Ammon's horn (tissue), 1 donor: ENCODE measurements at regions not wholly inside any gene's neighbourhood (a gene's known extent, or its start where the extent isn't known, plus 50 kb on each side); places are given as distances from the start of the nearest gene placed in this dataset.
"Not testable (repeated sequence)": the region's sequence is repeated elsewhere in the genome, so short reads cannot be mapped to it uniquely, and the experiment has no call there.

Experiments
- DNase-seq: peaks from one replicate; pipeline ENCODE4 v3.0.0-alpha.2; 2016; ENCODE audit warnings: low spot score

GRCh38 chr2:89152501-89152900, 461.0 kb downstream of the RPIA start:
- DNase-seq, result not testable (repeated sequence)

DNA sequence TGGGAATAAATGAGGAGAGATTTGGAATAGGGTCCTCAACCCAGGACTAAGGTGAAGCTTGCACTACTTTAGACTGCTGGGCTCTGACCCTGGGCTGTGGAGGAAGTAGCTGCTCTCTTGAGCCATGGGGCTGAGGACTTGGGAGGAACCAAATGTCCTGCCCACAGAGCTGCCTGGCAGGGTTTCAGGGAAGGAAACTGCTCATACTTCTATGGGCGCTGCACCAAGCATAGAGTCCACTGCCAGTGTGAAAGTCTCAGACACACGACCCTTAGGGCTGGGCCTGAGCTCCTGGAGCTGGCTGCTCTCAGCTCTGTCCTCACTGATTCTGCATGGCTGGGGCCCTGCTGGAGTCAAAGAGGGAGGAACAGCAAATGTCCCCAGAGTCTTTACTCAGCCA, 461.7 kb downstream of the RPIA start:
- DNase-seq, result peak; percentile 34

GRCh38 chr2:89154247-89154682, 462.8 kb downstream of the RPIA start:
- DNase-seq, result not testable (repeated sequence)

DNA sequence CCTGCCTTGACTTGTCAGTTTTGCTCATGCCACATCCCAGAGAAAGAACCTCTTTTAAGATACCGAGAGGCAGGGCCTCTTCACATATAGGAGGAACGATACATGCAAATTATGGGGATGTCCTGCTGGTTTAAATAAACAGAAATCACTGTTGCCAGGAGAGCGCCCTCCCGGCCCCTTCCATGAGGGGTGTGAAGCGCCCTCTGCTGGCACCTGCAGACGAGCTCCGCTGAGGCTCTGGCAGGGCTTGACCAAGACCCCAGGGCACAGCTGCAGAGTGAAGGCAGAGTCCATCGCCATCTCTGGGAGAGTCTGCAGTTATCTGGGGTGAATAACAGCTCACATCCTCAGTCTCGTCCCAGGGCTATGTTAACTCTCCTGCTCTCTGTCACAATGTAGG, 468.8 kb downstream of the RPIA start:
- DNase-seq, result not testable (repeated sequence)

DNA sequence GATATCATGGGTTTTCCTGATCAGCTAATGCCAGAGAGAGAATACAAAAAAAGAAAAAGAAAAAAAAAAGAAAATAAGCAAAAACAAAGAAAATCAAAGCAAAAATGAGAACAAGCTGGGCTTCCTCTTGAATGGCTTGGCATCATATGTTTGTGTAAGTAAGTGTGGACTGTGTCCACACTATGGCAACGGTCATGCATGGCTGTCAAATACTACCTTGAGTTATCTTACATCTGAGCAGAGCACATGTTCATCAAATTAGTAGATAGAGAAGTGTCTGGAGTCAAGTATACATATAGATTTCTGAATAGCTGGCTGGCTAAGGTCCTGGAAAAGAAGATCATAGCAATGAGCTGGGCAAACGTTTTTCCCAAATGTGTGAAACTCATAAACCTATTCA, 470.2 kb downstream of the RPIA start:
- DNase-seq, result not testable (repeated sequence)

DNA sequence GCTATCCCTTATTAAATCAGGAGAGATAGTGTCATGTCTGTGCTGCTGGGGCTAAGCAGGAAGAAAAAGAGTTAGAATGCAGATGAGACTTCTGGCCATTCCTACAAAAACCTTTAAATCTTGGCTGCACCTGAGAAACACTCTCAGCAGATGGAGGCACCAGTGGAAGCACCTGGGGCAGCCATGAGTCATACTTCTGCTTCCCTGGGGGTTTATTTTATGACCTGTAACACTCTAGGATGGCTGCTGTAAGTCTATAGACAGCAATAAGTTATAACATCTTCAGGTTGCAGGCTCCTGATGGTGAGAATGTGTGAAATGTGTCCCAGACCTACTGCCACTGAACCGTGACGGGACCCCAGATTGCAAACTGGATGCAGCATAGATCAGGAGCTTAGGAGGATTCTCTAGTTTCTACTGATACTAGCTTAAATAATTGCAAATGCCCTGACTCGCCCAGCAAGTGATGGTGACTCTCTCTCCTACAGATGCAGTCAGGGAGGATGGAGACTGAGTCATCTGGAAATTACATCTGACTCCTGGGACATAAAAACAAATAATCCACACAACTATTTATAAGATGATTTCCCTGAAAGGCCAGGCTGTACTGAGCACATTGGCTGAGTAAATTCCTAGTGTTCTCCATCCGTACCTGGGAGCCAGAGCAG, 479.2 kb downstream of the RPIA start:
- DNase-seq, result not testable (repeated sequence)

DNA sequence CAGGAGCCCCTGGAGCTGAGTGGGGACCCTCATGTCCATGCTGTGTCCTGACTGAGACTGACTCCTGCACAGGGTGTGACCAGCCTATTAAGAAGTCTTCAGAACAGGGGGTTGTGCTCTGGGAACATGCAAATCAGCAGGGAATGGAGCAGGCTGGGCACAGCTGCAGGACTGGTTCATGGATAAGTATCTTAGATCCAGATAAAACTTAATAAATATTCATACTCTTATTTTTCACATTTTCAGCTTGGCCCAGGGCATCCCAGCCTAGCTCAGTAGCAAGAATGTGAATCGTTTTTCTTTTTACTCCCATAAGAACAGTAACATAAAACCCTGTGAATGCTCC, 479.7 kb downstream of the RPIA start:
- not testable (repeated sequence) for DNase-seq

- not testable (repeated sequence) for DNase-seq
These were observed 485.5 kb downstream of the RPIA start for GRCh38 chr2:89177004-89177403.

DNA sequence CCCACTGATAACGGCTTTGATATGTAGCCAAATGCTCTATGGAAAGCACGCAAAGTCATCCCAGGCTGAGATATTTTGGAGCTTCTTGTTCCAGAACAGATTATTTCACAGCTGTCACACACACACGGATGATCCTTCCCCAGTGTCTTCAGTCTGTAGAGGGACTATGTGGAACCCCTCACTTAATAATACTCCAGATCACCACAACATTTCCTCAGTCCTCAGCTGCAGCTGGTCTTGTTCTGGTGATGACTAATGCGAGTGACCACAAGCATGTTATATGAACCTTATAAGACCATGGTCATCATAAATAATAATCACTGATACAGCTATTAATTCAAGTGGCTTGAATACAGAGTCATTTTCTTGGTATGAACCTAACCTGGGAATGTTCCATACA, 490.7 kb downstream of the RPIA start:
- DNase-seq, result not testable (repeated sequence)

DNA sequence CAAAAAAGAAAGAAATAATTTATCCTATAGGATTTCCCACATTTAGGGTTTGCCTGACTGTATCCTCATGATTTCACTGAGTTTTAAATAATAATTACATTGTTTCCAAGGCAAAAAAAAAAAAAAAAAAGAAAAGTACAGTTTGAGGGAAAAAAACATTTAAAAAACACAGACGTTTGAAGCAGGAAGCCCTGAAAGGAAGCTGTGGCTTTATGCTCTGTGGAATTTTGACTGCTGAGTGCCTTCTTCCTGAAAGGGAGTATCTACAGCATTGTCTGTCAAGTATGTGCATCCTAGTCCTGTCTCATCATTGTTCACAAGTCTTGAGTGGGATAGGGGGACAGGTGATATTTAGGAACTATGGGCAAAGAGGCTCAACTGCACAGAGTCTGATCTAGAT, 493.3 kb downstream of the RPIA start:
- DNase-seq, result not testable (repeated sequence)

DNA sequence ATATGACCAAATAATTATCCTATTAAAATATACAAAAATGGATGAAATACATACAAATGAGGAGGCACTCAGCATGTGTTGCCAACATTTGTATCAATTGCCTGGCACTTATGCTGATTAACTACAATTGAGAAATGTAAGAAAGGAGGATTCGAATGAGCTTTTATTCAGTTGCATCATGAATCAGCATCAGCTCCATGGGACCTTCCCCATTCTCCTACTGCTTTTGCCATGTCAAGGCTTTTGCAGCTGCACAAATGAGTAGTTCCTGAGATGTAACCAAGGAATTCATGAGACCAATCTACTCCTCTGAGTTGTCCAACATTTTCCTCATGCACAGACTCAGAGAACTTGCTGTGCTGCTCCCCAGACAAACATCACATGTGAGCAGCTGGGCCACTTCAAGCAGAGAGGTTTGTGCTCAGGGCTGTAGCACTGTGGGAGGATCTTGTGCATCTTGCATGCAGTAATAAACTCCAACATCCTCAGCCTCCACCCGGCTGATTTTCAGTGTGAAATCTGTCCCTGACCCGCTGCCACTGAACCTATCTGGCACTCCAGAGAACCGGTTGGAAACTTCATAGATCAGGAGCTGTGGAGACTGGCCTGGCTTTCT, 504.3 kb downstream of the RPIA start:
- DNase-seq, result not testable (repeated sequence)

DNA sequence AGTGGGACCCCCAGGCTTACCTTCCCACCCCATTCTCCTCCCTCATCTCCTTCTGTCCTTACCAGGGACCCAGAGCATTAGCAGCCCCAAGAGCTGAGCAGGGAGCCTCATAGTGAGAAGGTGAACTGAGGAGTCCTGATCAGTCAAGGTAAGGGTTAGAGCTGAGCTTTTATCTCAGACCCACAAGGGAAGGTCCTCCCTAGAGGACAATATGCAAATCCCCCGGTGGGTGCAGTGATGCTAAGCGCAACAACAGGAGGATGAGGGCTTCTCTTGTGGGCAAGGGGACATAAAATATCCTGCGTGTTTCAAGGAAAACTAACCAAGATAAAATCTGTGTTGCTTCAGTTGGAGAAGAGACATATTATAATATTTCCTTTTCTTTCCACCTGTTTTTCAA, 505.2 kb downstream of the RPIA start:
- DNase-seq, result not testable (repeated sequence)

DNA sequence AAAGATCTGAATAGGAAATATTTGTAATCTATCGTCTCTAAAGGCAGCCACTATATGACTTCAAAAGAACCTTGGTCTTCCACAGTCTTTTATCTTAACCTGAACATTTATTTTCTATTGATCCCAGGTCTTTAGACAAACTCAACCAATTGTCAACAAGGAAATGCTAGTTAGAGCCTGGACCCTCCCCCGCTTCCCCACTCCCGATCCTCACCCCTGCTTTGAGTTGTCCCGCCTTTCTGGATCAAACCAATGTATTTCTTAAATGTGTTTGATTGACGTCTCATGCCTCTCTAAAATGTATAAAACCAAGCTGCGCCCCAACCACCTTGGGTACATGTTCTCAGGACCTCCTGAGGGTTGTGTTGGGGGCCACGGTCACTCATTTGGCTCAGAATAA, 506.6 kb downstream of the RPIA start:
- not testable (repeated sequence) for DNase-seq

- not testable (repeated sequence) for DNase-seq
These were observed 508.2 kb downstream of the RPIA start for GRCh38 chr2:89199453-89200246.

- not testable (repeated sequence) for DNase-seq
These were observed 508.7 kb downstream of the RPIA start for GRCh38 chr2:89200247-89200527.

GRCh38 chr2:89202518-89202917, 511.0 kb downstream of the RPIA start:
- not testable (repeated sequence) for DNase-seq

DNA sequence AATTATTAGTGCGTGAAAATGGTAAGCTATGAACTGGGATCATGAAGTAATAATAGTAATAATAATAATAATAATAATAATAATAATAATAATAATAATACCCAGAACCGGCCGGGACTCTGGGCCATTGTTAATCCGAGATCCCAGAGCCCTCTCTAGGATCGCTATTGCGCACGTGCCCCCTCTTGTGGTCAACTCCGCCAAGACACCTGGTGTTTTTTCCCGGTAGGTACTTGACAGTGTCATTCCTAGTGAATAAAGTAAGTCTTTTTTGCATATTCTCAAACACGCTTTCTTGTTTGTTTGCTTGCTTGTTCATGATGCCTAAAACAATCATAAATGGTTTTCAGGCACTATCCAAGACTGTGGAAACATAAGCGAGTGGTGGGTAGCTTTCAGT, 513.7 kb downstream of the RPIA start:
- not testable (repeated sequence) for DNase-seq

GRCh38 chr2:89208144-89208932, 516.9 kb downstream of the RPIA start:
- DNase-seq, result peak; percentile 74

DNA sequence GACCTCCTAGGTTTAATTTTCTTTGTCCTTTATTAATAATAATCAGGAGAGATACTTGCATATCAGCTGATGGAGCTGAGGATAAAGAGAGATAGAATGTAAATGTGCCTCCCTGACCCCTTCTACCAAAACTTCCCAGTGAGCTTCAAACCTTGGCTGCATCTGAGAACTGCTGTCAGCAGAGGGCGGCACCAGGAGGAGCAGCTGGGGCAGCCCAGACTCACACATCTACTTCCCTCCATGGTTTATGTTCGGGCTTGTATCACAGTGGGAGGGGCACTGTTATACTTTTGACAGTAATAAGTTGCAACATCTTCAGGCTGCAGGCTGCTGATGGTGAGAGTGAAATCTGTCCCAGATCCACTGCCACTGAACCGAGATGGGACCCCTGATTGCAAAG, 521.7 kb downstream of the RPIA start:
- peak; percentile 50 for DNase-seq

DNA sequence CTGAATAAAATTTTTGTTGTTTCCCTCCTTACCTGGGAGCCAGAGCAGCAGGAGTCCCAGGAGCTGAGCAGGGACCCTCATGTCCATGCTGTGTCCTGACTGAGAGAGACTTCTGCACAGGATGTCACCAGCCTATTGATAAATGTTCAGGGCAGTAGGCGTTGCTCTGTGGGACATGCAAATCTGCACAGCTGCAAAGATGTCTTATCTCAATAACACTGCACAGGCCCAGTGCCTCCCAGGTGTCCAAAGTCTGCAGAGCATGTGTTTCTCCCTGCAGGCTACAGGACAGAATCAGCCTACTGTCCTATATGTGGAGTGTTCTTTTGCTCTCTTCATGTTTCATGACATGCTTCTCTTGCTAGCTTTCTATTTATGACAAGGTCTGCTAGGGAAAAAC, 522.3 kb downstream of the RPIA start:
- DNase-seq, result not testable (repeated sequence)

DNA sequence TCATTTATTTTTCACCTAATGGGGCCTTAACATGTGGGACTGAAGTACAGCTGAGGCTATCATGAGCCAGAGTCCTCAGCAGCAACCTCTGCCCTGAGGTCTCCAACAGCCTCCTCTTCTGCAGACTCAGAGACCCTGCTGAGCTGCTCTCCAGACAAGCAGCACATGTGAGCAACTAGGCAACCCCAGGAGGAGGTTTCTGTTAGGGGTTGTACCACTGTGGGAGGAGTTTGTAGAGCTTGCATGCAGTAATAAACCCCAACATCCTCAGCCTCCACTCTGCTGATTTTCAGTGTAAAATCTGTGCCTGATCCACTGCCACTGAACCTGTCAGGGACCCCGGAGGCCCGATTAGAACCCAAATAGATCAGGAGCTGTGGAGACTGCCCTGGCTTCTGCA, 530.0 kb downstream of the RPIA start:
- DNase-seq, result not testable (repeated sequence)

GRCh38 chr2:89222063-89222732, 530.7 kb downstream of the RPIA start:
- DNase-seq, result not testable (repeated sequence)
